IMR-90 (cell line): ENCODE measurements at regions not wholly inside any gene's neighbourhood (a gene's known extent, or its start where the extent isn't known, plus 50 kb on each side); places are given as distances from the start of the nearest gene placed in this dataset.

Experiments
- BHLHE40 ChIP-seq: fragments of 150-350 bp; IDR thresholded peaks from 2 replicates; pipeline ENCODE4 v1.6.1; 2016; ENCODE audit warnings: mild to moderate bottlenecking, low read depth, low read length
- CEBPB ChIP-seq: IDR thresholded peaks from 2 replicates; pipeline ENCODE4 v1.6.1; 2012; ENCODE audit warnings: low read depth, low read length, improper control_type of control experiment
- CTCF ChIP-seq: conservative IDR thresholded peaks from 2 replicates; pipeline ENCODE4 v1.5.1; 2012; ENCODE audit warnings: mild to moderate bottlenecking, low read depth, low read length, improper control_type of control experiment
- ELK1 ChIP-seq: fragments of 150-350 bp; IDR thresholded peaks from 2 replicates; pipeline ENCODE4 v1.6.1; 2016; ENCODE audit warnings: low read depth, mild to moderate bottlenecking, low read length, moderate library complexity, borderline replicate concordance
- MAFK ChIP-seq: IDR thresholded peaks from 2 replicates; pipeline ENCODE4 v1.6.1; 2012; ENCODE audit warnings: low read depth, low read length, improper control_type of control experiment
- MAZ ChIP-seq: IDR thresholded peaks from 2 replicates; pipeline ENCODE4 v1.6.1; 2012; ENCODE audit warnings: low read depth, mild to moderate bottlenecking, low read length, improper control_type of control experiment, moderate library complexity, borderline replicate concordance
- MXI1 ChIP-seq: IDR thresholded peaks from 2 replicates; pipeline ENCODE4 v1.6.1; 2012; ENCODE audit warnings: low read depth, mild to moderate bottlenecking, low read length, moderate library complexity, borderline replicate concordance
- NFE2L2 ChIP-seq: fragments of 150-350 bp; IDR thresholded peaks from 2 replicates; pipeline ENCODE4 v1.6.1; 2016; ENCODE audit warnings: low read depth, mild to moderate bottlenecking, low read length
- POLR2A ChIP-seq: IDR thresholded peaks from 2 replicates; pipeline ENCODE4 v1.6.1; 2012; ENCODE audit warnings: mild to moderate bottlenecking, low read depth, low read length
- RAD21 ChIP-seq: IDR thresholded peaks from 2 replicates; pipeline ENCODE4 v1.6.1; 2012; ENCODE audit warnings: low read length, improper control_type of control experiment
- RCOR1 ChIP-seq: IDR thresholded peaks from 2 replicates; pipeline ENCODE4 v1.6.1; 2012; ENCODE audit warnings: mild to moderate bottlenecking, low read length, improper control_type of control experiment; ENCODE audit not compliant: insufficient replicate concordance
- RFX5 ChIP-seq: IDR thresholded peaks from 2 replicates; pipeline ENCODE4 v1.8.0; 2012; ENCODE audit warnings: low read depth, mild to moderate bottlenecking, low read length, moderate library complexity
- SMC3 ChIP-seq: fragments of 150-350 bp; IDR thresholded peaks from 2 replicates; pipeline ENCODE4 v1.6.1; 2016; ENCODE audit warnings: low read depth, mild to moderate bottlenecking, antibody characterized with exemption, low read length, moderate library complexity
- USF2 ChIP-seq: fragments of 150-350 bp; IDR thresholded peaks from 2 replicates; pipeline ENCODE4 v1.6.1; 2017; ENCODE audit warnings: mild to moderate bottlenecking, antibody characterized with exemption, low read length, low read depth

DNA sequence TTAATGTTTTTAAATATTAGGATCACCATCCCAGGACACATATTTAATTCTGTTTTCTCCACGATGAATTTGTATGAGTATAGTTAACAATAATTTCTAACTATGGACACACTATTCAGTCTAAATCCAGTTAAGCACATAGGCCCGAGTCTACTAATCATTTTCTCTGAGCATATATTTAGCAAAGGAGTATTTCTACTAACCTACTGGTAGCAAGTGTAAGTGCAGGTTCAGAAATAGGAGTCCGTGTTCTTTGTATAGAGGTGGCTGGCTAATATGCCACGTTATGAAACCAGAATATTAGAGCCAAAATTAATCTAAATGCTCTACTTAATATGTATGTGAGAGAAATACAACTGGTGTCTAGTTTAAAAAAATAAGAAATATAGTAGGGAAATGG, 416.6 kb upstream of the NXPH2 start:
- TF ChIP-seq CTCF (no peak), POLR2A (no peak), MAZ (no peak), CEBPB (no peak), MXI1 (no peak), NFE2L2 (no peak), RAD21 (no peak), RFX5 (no peak), BHLHE40 (no peak), USF2 (no peak), SMC3 (no peak), MAFK (no peak), ELK1 (no peak), RCOR1 (no peak)
